HepG2 (cell line): ENCODE measurements at regions not wholly inside any gene's neighbourhood (a gene's known extent, or its start where the extent isn't known, plus 50 kb on each side); places are given as distances from the start of the nearest gene placed in this dataset.

Experiments
- ATAC-seq: fragments of 200-7000 bp; cut with Tn5 transposase; 3 replicates; pipeline ENCODE4 v1.9.1; 2020; ENCODE audit warnings: mild to moderate bottlenecking, moderate library complexity
- BruUV-seq: library from RNA; stranded (reverse); fragments of 400-500 nt; replicated peaks from 2 replicates; lab custom pipeline; 2021; lab: Mats Ljungman, UMichigan
- CTCF ChIA-PET: fragments of 300-600 bp; formaldehyde crosslinking; extraction: SDS; loops from one replicate; lab custom pipeline; 2021; ENCODE audit warnings: low total read pairs, inconsistent platforms, low intra/inter-chr PET ratio; lab: Yijun Ruan, JAX
- POLR2A ChIA-PET: fragments of 350-600 bp; sonication (Branson Sonifier 250); formaldehyde crosslinking; loops from one replicate; lab custom pipeline; 2020; ENCODE audit warnings: antibody characterized with exemption, inconsistent platforms; lab: Yijun Ruan, JAX
- DNase-seq: peaks from one replicate; pipeline ENCODE4 v3.0.0-alpha.2; 2015; ENCODE audit warnings: low spot score
- FAIRE-seq: peaks from 3 replicates; lab custom pipeline; 2011; peaks lifted over from hg19 to GRCh38; lab: Jason Lieb, UNC
- H2AFZ ChIP-seq: one replicate; pipeline ENCODE4 v1.6.1; 2011; ENCODE audit warnings: low read length, inconsistent platforms
- H3K27ac ChIP-seq: fragments of 300-600 bp; 3 replicates; pipeline ENCODE4 v1.8.0; 2011; ENCODE audit warnings: mixed run types, mild to moderate bottlenecking, mixed read lengths, low read length, inconsistent platforms; ENCODE audit not compliant: insufficient read depth; ENCODE audit errors: extremely low read length
- H3K27me3 ChIP-seq, 2 experiments: fragments of 200-600 bp in 1 of 2; 2 replicates in 1 of 2; 3 replicates in 1 of 2; pipeline versions ENCODE4 v1.6.0 to v1.8.0; 2011; ENCODE audit warnings: low read length in 2 of 2, mild to moderate bottlenecking in 2 of 2, moderate library complexity in 2 of 2, inconsistent platforms in 1 of 2; ENCODE audit not compliant: insufficient read depth in 2 of 2, control insufficient read depth in 1 of 2
- H3K36me3 ChIP-seq, 2 experiments: fragments of 200-600 bp in 1 of 2; replicated peaks in 1 of 2; 2 replicates in 1 of 2; 3 replicates in 1 of 2; pipeline versions ENCODE4 v1.5.1 to v1.8.0; 2011; ENCODE audit warnings: low read length in 2 of 2, inconsistent platforms in 1 of 2; ENCODE audit not compliant: insufficient read depth in 2 of 2, control insufficient read depth in 1 of 2
- H3K4me1 ChIP-seq: 2 replicates; pipeline ENCODE4 v1.5.1; 2012; ENCODE audit warnings: low read length, inconsistent platforms; ENCODE audit not compliant: insufficient read depth
- H3K4me2 ChIP-seq: 2 replicates; pipeline ENCODE4 v1.6.0; 2011; ENCODE audit warnings: low read depth, low read length, inconsistent platforms
- H3K4me3 ChIP-seq, 3 experiments: fragments of 200-600 bp in 1 of 3; sonication (generic), shearing (Covaris generic) in 1 of 3; replicated peaks in 1 of 3; 2 replicates each; pipeline ENCODE4 v1.5.1; 2011 to 2016; ENCODE audit warnings: low read length in 3 of 3, inconsistent platforms in 2 of 3, low read depth in 2 of 3, mild to moderate bottlenecking in 2 of 3, control low read depth in 1 of 3, mixed read lengths in 1 of 3; ENCODE audit not compliant: insufficient read depth in 1 of 3
- H3K79me2 ChIP-seq: one replicate; pipeline ENCODE4 v1.6.1; 2011; ENCODE audit warnings: low read length, inconsistent platforms; ENCODE audit not compliant: insufficient read depth
- H3K9ac ChIP-seq: 2 replicates; pipeline ENCODE4 v1.6.0; 2011; ENCODE audit warnings: mild to moderate bottlenecking, low read depth, low read length, inconsistent platforms; ENCODE audit not compliant: insufficient read depth
- H3K9me3 ChIP-seq: 2 replicates; pipeline ENCODE4 v1.5.1; 2012; ENCODE audit warnings: mild to moderate bottlenecking, low read length
- H4K20me1 ChIP-seq: 2 replicates; pipeline ENCODE4 v1.6.0; 2011; ENCODE audit warnings: inconsistent platforms, mild to moderate bottlenecking, low read length, moderate library complexity; ENCODE audit not compliant: insufficient read depth
- HNF4G ChIP-seq, 2 experiments: sonication (generic) in 1 of 2; formaldehyde crosslinking in 1 of 2; IDR thresholded peaks; 2 replicates each; pipeline versions ENCODE4 v1.4.0 to v1.6.1; 2011 to 2020; ENCODE audit warnings: borderline replicate concordance in 2 of 2, low read depth in 2 of 2, mild to moderate bottlenecking in 2 of 2, low read length in 1 of 2, missing genetic modification reagents in 1 of 2, moderate library complexity in 1 of 2
- JUNB ChIP-seq: sonication (generic); formaldehyde crosslinking; IDR thresholded peaks from 2 replicates; pipeline ENCODE4 v1.8.0; 2022; ENCODE audit warnings: missing genetic modification reagents, mild to moderate bottlenecking, borderline replicate concordance
- SMC3 ChIP-seq: IDR thresholded peaks from 2 replicates; pipeline ENCODE4 v1.6.1; 2011; ENCODE audit warnings: low read length, improper control_type of control experiment
- SP2 ChIP-seq: sonication (generic); formaldehyde crosslinking; IDR thresholded peaks from 2 replicates; pipeline ENCODE4 v1.5.1; 2020; ENCODE audit warnings: mild to moderate bottlenecking, missing genetic modification reagents
- TP53 ChIP-seq: sonication (generic); formaldehyde crosslinking; conservative IDR thresholded peaks from 2 replicates; pipeline ENCODE4 v1.4.0; 2020; ENCODE audit warnings: missing genetic modification reagents
- U2AF1 ChIP-seq: fragments of 200-400 bp; formaldehyde crosslinking; optimal IDR thresholded peaks from 2 replicates; pipeline ENCODE3; 2017; ENCODE audit warnings: mild to moderate bottlenecking, low read depth, low read length
- ZNF354B ChIP-seq: sonication (generic); formaldehyde crosslinking; IDR thresholded peaks from 2 replicates; pipeline ENCODE4 v1.8.0; 2022; ENCODE audit warnings: mild to moderate bottlenecking, missing genetic modification reagents
- ZNF556 ChIP-seq: sonication (generic); formaldehyde crosslinking; IDR thresholded peaks from 2 replicates; pipeline ENCODE4 v1.4.0; 2020; ENCODE audit warnings: mild to moderate bottlenecking, missing genetic modification reagents, borderline replicate concordance
- ZNF629 ChIP-seq: sonication (generic); formaldehyde crosslinking; conservative IDR thresholded peaks from 2 replicates; pipeline ENCODE4 v1.5.0; 2020; ENCODE audit warnings: missing genetic modification reagents
- ZNF720 ChIP-seq: sonication (generic); formaldehyde crosslinking; IDR thresholded peaks from 2 replicates; pipeline ENCODE4 v1.4.0; 2020; ENCODE audit warnings: missing genetic modification reagents
- WGBS: methylation state at CpG from one replicate; pipeline ENCODE4 v1.1.6; 2017; ENCODE audit warnings: low lambda C conversion rate; 5-methylcytosine and 5-hydroxymethylcytosine counted together
- in situ Hi-C: cut with HindIII; loops from 2 replicates; pipeline ENCODE4 v1.10.0; 2017; ENCODE audit warnings: low pct_unique_long_range_greater_than_20kb; ENCODE audit not compliant: extremely low pct_ligation_motif_present
- intact Hi-C: fragments of 100-400 bp; cut with micrococcal nuclease; formaldehyde crosslinking; loops from one replicate; pipeline ENCODE4 v1.10.0; 2022; ENCODE audit not compliant: unreplicated experiment
- TF ChIP-seq, protein P1 (sequence below): sonication (generic); formaldehyde crosslinking; IDR thresholded peaks from 2 replicates; pipeline ENCODE4 v1.8.1; 2023; ENCODE audit warnings: mild to moderate bottlenecking, missing genetic modification reagents
- TF ChIP-seq, protein P2 (sequence below): IDR thresholded peaks from 2 replicates; pipeline ENCODE4 v1.6.1; 2016; ENCODE audit warnings: mild to moderate bottlenecking, missing biosample characterization, missing genetic modification reagents

DNA sequence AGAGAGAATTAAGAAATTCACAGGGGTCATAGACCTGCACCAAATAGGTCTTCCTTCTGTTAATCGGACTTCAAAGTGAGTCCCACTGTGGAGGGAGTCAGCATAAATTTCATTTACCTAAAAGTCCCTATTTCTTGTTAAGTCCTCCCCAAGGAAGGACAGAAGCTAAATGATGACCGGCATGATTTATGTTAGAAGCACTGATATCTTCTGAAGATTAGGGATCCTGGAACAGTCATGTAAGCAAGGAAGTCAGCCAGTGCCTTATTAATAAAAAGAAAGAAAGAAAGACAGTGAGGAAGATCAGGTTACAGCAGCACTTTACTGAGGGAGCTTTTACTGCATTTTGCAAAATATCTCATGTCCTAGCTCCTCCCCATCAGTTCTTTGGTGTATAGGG, 287.5 kb downstream of the FOXG1 start:
- in situ Hi-C loops, result no loop called here

More for the DNA sequence above, 287.5 kb downstream of the FOXG1 start:
- DNase-seq (no peak), FAIRE-seq (no peak), ATAC-seq (no peak)
- Histone ChIP-seq H3K27me3 (no peaks in the 10 kb centered on the region), H3K9me3 (peaks cover 30% of the 10 kb centered on the region), H3K9ac (no peak overlapping the region), H2AFZ (no peak overlapping the region), H3K36me3 (no peaks in the 10 kb centered on the region)
- CTCF ChIA-PET, result no interaction called here
- intact Hi-C loops, result no loop called here
- TF ChIP-seq ZNF629 (no peak), JUNB (CRISPR knock-in tag) (no peak), ZNF556 (CRISPR knock-in tag) (no peak), SMC3 (no peak), ZNF720 (CRISPR knock-in tag) (no peak), HNF4G (IDR thresholded peaks at IDR 0.05; ENCODE audit: borderline replicate concordance, low read depth, low read length) (no peak), HNF4G (CRISPR knock-in tag; IDR thresholded peaks at IDR 0.05; ENCODE audit: borderline replicate concordance, low read depth) (no peak), SP2 (CRISPR knock-in tag) (no peak), TP53 (CRISPR knock-in tag) (no peak), U2AF1 (no peak), ZNF354B (CRISPR knock-in tag) (no peak)
- TF ChIP-seq, protein P1, sequence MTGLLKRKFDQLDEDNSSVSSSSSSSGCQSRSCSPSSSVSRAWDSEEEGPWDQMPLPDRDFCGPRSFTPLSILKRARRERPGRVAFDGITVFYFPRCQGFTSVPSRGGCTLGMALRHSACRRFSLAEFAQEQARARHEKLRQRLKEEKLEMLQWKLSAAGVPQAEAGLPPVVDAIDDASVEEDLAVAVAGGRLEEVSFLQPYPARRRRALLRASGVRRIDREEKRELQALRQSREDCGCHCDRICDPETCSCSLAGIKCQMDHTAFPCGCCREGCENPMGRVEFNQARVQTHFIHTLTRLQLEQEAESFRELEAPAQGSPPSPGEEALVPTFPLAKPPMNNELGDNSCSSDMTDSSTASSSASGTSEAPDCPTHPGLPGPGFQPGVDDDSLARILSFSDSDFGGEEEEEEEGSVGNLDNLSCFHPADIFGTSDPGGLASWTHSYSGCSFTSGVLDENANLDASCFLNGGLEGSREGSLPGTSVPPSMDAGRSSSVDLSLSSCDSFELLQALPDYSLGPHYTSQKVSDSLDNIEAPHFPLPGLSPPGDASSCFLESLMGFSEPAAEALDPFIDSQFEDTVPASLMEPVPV (CRISPR knock-in tag), result no peak
- TF ChIP-seq, protein P2, sequence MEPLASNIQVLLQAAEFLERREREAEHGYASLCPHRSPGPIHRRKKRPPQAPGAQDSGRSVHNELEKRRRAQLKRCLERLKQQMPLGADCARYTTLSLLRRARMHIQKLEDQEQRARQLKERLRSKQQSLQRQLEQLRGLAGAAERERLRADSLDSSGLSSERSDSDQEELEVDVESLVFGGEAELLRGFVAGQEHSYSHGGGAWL (CRISPR knock-in tag), result no peak
- TF ChIP-seq, all 625 proteins: peak for 0
- Histone ChIP-seq H4K20me1 (no peaks in the 10 kb centered on the region), H3K4me3 (no peak overlapping the region), H3K4me1 (no peaks in the 10 kb centered on the region), H3K27ac (no peak overlapping the region), H3K79me2 (no peaks in the 10 kb centered on the region), H3K4me2 (no peak overlapping the region)
- WGBS, result 32% methylated on average over 2 of the region's 2 CpGs
- no TSS peak for BruUV-seq
- POLR2A ChIA-PET, result no interaction called here
